ENCODE measurements at regions not wholly inside any gene's neighbourhood (a gene's known extent, or its start where the extent isn't known, plus 50 kb on each side); places are given as distances from the start of the nearest gene placed in this dataset.

GRCh38 chr21:20611008-20611407 lies 387.2 kb upstream of the NCAM2 start:
- no peak for TF ChIP-seq TAF1 (IDR thresholded peaks at IDR 0.05; ENCODE audit: low read depth)
- no peak for TF ChIP-seq TCF12 (IDR thresholded peaks at IDR 0.05; ENCODE audit: low read depth)
- TF ChIP-seq CREB1 (IDR thresholded peaks at IDR 0.05; ENCODE audit: low read depth): no peak
- no peak for TF ChIP-seq ZBTB7A (IDR thresholded peaks at IDR 0.05; ENCODE audit: low read depth)
- TF ChIP-seq EGR1 (IDR thresholded peaks at IDR 0.05): no peak

- TF ChIP-seq REST (IDR thresholded peaks at IDR 0.05; ENCODE audit: low read depth) (no peak), FOXM1 (IDR thresholded peaks at IDR 0.05; ENCODE audit: borderline replicate concordance, low read depth) (no peak), MAX (IDR thresholded peaks at IDR 0.05) (no peak), YY1 (IDR thresholded peaks at IDR 0.05; ENCODE audit: low read depth) (no peak), CEBPB (IDR thresholded peaks at IDR 0.05) (no peak), ZBTB7A (IDR thresholded peaks at IDR 0.05; ENCODE audit: low read depth) (no peak)
Observed at GRCh38 chr21:20613654-20614053, 384.6 kb upstream of the NCAM2 start.

- TF ChIP-seq ZBTB7A (IDR thresholded peaks at IDR 0.05; ENCODE audit: low read depth): no peak
- no peak for TF ChIP-seq TCF12 (IDR thresholded peaks at IDR 0.05; ENCODE audit: low read depth)
- TF ChIP-seq USF1 (IDR thresholded peaks at IDR 0.05): no peak
- no peak for TF ChIP-seq TEAD4 (IDR thresholded peaks at IDR 0.05)
- no peak for TF ChIP-seq FOXM1 (IDR thresholded peaks at IDR 0.05; ENCODE audit: borderline replicate concordance, low read depth)
- TF ChIP-seq EGR1 (IDR thresholded peaks at IDR 0.05): no peak
- no peak for TF ChIP-seq REST (IDR thresholded peaks at IDR 0.05; ENCODE audit: low read depth)
- no peak for TF ChIP-seq MAX (IDR thresholded peaks at IDR 0.05)
- no peak for TF ChIP-seq CEBPB (IDR thresholded peaks at IDR 0.05)
- no peak for TF ChIP-seq CREB1 (IDR thresholded peaks at IDR 0.05; ENCODE audit: low read depth)
- TF ChIP-seq RAD21 (IDR thresholded peaks at IDR 0.05; ENCODE audit: low read depth): no peak
- TF ChIP-seq YY1 (IDR thresholded peaks at IDR 0.05; ENCODE audit: low read depth): no peak
- no peak for TF ChIP-seq TAF1 (IDR thresholded peaks at IDR 0.05; ENCODE audit: low read depth)
- no peak for TF ChIP-seq NFIC (IDR thresholded peaks at IDR 0.05)
- TF ChIP-seq EP300 (IDR thresholded peaks at IDR 0.05; ENCODE audit: borderline replicate concordance): no peak
Observed at GRCh38 chr21:20617130-20617529, 381.1 kb upstream of the NCAM2 start.

GRCh38 chr21:20618878-20619277 lies 379.3 kb upstream of the NCAM2 start:
- no peak for TF ChIP-seq EGR1 (IDR thresholded peaks at IDR 0.05)
- no peak for TF ChIP-seq CREB1 (IDR thresholded peaks at IDR 0.05; ENCODE audit: low read depth)
- TF ChIP-seq RAD21 (IDR thresholded peaks at IDR 0.05; ENCODE audit: low read depth): no peak
- TF ChIP-seq TEAD4 (IDR thresholded peaks at IDR 0.05): no peak
- no peak for TF ChIP-seq MAX (IDR thresholded peaks at IDR 0.05)
- TF ChIP-seq CEBPB (IDR thresholded peaks at IDR 0.05): no peak
- no peak for TF ChIP-seq YY1 (IDR thresholded peaks at IDR 0.05; ENCODE audit: low read depth)
- TF ChIP-seq ZBTB7A (IDR thresholded peaks at IDR 0.05; ENCODE audit: low read depth): no peak
- no peak for TF ChIP-seq USF1 (IDR thresholded peaks at IDR 0.05)
- no peak for TF ChIP-seq TAF1 (IDR thresholded peaks at IDR 0.05; ENCODE audit: low read depth)
- TF ChIP-seq FOXM1 (IDR thresholded peaks at IDR 0.05; ENCODE audit: borderline replicate concordance, low read depth): no peak
- no peak for TF ChIP-seq NFIC (IDR thresholded peaks at IDR 0.05)
- no peak for TF ChIP-seq REST (IDR thresholded peaks at IDR 0.05; ENCODE audit: low read depth)
- no peak for TF ChIP-seq TCF12 (IDR thresholded peaks at IDR 0.05; ENCODE audit: low read depth)
- no peak for TF ChIP-seq EP300 (IDR thresholded peaks at IDR 0.05; ENCODE audit: borderline replicate concordance)
